GM18511 (cell line): ENCODE measurements at regions not wholly inside any gene's neighbourhood (a gene's known extent, or its start where the extent isn't known, plus 50 kb on each side); places are given as distances from the start of the nearest gene placed in this dataset.
"Not testable (repeated sequence)": the region's sequence is repeated elsewhere in the genome, so short reads cannot be mapped to it uniquely, and the experiment has no call there.

ENCODE experiments used
- ATAC-seq: cut with Tn5 transposase; IDR thresholded peaks from one replicate; pipeline ENCODE4 v1.9.1; 2021; ENCODE audit warnings: mild to moderate bottlenecking, moderate library complexity; ENCODE audit not compliant: unreplicated experiment

GRCh38 chr4:134540588-134540987 lies 339.0 kb upstream of the PABPC4L start:
- ATAC-seq = no peak

DNA sequence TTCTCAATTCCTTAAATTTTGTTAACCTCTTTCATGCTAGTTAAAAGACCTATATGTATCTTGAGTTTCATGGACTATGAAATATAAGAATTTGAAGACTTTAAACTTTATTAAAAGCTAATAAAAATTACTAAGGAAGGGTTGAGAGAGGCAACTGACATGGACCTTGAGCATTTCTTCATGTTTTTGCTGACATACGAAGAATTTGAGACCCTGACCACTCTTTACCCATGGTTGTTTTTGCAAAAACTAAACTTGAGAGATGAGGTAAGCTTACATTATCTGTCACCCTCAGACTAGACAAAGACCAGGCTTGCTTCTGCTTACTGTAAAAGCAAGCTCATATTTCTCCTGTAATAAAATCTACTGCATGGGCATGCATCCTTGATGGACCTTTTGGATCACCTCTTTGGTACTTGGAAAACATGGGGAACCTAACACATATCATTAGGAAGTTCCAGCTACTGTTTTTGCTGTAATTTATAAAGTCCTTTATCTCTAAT lies 338.2 kb upstream of the PABPC4L start:
- no peak for ATAC-seq

DNA sequence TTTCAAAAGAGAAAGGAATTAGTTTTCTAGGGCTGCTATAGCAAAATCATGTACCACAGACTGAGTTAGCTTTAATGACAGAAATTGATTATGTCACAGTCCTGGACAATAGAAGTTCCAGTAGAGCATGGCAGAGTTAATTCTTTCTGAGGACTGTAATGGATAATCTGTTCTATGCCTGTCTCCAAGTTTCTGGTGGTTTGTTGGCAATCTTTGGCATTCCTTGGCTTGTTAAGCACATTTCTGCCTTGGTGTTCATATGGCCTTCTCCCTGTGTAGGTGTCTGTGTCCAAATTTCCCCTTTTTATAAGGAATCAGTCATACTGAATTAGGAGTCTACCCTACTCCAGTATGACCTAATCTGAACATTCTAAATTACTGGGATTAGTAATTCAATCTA lies 336.1 kb upstream of the PABPC4L start:
- ATAC-seq = no peak

DNA sequence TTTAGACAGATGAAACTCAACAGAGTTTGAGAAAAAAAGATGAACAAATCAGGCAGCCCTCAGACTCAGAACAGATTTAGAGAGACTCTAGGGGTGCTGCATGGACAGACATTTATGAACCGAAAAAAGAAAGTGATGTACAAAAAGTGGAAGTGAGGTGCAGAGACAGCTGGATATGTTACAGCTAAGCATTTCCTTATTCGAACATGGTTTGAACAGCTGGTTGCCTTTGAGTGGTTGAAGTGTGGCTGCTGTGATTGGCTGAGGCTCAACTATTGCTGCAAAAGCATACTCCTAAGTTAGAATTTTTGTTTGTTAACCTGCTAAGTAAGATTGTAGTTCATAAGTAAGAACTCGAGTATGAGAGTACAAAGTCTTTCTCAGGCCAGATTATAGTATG lies 331.5 kb upstream of the PABPC4L start:
- no peak for ATAC-seq

- ATAC-seq = no peak
Observed at GRCh38 chr4:134531013-134531412, 329.4 kb upstream of the PABPC4L start.

DNA sequence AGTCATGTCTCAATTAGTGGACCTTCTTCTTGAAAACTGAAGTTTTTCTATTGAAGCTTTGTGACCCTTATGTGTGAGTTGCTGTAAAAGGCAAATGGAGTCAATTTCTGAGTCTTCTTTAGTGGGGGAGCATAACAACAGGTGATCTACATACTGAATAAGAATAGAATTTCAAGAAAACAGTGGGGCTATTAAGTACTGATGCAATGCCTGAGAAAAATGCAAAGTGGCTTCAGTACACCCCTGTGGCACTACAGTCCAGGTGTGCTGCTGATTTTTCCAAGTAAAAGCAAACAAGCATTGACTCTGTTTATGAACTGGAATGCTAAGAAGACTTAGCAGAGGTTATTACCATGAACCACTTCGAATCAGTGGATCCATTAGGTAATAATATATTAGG lies 328.0 kb upstream of the PABPC4L start:
- no peak for ATAC-seq

GRCh38 chr4:134518574-134519217 lies 317.1 kb upstream of the PABPC4L start:
- no peak for ATAC-seq

DNA sequence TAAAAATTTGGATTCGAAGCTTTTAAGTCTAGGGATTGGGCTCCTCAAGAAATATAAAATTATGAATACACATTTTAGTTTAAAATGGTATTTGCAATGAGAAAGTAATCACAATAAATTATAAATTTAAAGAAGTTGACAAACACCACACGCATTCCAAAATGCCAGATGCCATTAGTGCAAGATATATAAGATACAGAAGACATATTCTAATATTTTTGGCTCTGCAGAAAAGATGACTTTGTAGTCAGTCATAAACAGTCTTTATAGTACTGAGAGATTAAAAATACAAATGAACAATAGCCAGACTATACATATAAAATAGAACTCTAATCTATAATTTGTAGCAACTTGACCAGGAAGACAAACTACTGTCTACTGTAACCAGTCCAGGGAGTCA lies 309.0 kb upstream of the PABPC4L start:
- no peak for ATAC-seq

DNA sequence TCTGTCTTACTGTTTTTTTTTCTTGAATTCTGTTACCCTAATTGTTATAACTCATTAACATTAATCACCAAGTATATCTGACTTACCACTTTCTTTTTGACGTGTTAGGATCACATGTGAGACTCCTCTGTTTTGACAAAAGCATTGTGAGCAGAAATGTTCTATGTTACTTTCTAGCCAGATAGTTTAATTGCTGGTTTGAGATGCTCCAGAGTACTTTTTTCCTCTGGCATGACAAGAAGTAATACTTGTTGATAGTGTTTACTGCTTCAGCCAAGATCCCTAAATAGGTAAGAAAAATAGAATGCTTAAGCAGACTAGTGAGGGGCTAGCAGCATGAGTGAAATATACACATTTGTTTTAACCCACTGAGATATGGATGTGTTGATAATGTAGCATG lies 303.9 kb upstream of the PABPC4L start:
- no peak for ATAC-seq

GRCh38 chr4:134501973-134502643 lies 300.5 kb upstream of the PABPC4L start:
- no peak for ATAC-seq

- ATAC-seq = not testable (repeated sequence)
Observed at GRCh38 chr4:134501488-134501887, 299.9 kb upstream of the PABPC4L start.

DNA sequence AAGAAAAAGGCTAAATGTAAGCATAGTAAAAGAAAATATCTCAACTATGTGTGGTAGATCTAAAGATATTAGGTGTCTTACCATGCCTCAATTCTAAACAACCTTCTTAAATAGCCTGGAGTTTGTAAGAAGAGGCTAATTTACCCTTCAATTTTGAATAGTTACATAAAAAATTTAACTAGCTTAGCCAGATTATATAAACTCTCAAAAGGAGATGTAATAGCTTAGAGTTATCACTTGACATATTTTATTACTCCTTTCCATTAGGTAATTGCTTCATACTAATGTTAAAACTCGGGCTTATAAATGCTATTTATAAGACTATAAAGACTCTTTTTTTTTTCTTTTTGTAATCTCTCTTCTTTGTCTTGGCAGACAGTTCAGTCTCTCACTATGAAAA lies 297.5 kb upstream of the PABPC4L start:
- ATAC-seq = no peak

GRCh38 chr4:134490863-134491262 lies 289.3 kb upstream of the PABPC4L start:
- no peak for ATAC-seq

DNA sequence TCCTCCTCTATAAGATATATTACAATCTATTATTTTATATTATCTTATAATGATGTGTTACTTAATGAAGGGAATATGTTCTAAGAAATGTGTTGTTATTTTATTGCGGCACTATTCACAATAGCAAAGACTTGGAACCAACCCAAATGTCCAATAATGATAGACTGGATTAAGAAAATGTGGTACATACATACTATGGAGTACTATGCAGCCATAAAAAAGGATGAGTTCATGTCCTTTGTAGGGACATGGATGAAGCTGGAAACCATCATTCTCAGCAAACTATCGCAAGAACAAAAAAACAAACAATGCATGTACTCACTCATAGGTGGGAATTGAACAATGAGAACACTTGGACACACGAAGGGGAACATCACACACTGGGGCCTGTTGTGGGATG lies 281.9 kb upstream of the PABPC4L start:
- not testable (repeated sequence) for ATAC-seq

DNA sequence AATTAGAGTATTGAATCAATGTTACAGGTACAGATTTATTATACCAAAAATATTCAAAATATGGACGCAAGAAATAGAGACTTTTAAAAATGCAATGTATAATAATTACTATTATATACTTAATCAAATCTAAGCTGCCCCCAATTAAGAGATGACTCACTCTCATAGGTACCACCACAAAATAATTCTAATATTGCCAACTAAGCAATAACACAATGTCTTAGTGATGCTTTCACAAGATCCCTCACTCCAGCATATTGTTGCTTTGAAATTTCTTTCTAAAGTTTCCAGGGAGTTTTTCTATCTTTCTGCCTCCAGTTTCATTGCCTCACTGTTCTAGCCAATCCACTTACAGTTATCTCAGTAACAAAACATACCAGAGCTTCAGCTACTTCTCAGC lies 270.0 kb upstream of the PABPC4L start:
- ATAC-seq = no peak

GRCh38 chr4:134470544-134470943 lies 269.0 kb upstream of the PABPC4L start:
- no peak for ATAC-seq

- no peak for ATAC-seq
Observed at GRCh38 chr4:134465417-134465816, 263.8 kb upstream of the PABPC4L start.

- ATAC-seq = no peak
Observed at GRCh38 chr4:134463771-134464170, 262.2 kb upstream of the PABPC4L start.

DNA sequence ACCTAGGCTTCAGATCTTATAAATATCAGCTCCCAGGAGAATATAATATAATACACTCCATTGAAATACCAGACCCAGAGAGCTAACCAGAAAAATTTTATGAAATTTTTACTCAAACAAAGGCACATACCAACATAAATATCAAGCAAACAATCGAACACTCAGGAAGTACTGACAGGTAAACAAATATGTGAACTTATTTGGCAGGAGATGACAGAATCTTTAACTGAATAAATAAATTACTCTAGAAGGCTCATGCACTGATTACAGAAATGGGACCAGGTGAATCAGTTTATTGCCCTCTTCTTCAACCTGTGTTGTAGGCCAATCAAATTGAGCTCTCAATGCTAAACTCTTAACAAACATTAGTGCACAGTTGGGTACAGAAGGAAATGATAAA lies 225.2 kb upstream of the PABPC4L start:
- ATAC-seq = no peak

DNA sequence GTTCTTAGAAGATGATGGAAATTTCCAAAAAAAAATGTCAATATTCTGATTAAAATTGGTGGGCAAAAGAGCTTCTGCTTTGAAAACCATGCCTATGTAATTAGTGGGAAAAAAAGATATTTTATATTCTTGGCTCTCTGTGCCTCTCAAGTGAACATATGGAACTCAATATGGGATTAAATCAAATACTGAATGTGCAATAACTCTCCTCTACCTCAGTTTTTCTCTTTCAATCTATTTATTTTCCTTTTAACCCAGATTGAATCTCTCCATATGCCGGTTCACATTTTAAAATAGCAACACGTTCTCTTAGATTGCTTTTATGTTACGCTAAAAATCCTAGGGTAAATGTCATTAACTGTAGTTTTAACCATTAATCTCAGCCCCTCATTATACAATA lies 224.2 kb upstream of the PABPC4L start:
- ATAC-seq = no peak

- no peak for ATAC-seq
Observed at GRCh38 chr4:134422776-134423175, 221.2 kb upstream of the PABPC4L start.

DNA sequence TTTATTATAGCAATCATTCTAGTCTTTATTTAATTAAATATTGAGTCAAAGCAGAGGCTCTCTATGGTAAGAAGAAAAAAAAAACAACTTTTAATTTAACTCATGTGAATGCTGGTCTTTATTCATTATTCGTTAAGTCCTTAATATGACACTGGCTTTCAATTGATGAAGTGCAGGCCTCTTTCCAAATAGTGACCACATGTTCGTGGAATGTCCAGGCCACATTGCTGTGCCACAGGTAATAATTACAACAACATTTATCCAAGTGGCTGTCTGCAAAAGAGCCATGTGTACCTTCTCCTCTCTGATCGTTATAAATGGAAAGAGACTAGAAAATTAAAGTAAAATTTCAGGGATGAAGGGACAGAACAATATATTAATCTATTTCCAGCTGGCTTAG lies 220.1 kb upstream of the PABPC4L start:
- ATAC-seq = no peak

DNA sequence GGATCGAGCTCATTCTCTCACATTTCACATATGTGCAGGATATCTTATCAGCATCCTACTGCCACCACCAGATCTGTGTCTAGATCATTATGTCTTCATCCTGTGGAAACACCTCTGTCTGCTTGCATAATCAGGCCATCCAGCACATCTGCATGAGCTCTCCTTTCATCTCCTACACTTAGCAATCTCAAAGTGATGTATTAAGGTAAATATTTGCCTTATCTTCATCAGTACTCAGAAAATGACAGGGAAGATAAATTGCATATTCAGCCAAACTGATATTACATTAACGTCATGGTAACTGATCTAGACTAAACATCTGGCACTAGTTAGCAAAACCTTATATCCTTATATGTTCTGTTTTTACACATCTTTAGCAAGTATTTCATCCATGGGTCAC lies 207.3 kb upstream of the PABPC4L start:
- ATAC-seq = no peak
